Neural cell (in vitro differentiated cells): ENCODE measurements at regions not wholly inside any gene's neighbourhood (a gene's known extent, or its start where the extent isn't known, plus 50 kb on each side); places are given as distances from the start of the nearest gene placed in this dataset.

ENCODE experiments used
- H2AFZ ChIP-seq: fragments of 200-600, 300-800 bp; sonication (generic), shearing (Covaris generic); 2 replicates; pipeline ENCODE4 v1.6.0; 2014; ENCODE audit warnings: low read depth, mild to moderate bottlenecking, antibody characterized with exemption, low read length, moderate library complexity
- H3F3A ChIP-seq: fragments of 200-600 bp; shearing (Covaris generic); 2 replicates; pipeline ENCODE4 v1.6.1; 2016; ENCODE audit warnings: mild to moderate bottlenecking, moderate library complexity, mixed read lengths, antibody characterized with exemption, low read length; ENCODE audit not compliant: insufficient read depth, poor library complexity, severe bottlenecking
- H3K27ac ChIP-seq: fragments of 200-600, 300-800 bp; sonication (generic), shearing (Covaris generic); 2 replicates; pipeline ENCODE4 v1.5.1; 2014; ENCODE audit warnings: mild to moderate bottlenecking, low read length, moderate library complexity
- H3K27me3 ChIP-seq: fragments of 300-800, 200-600 bp; sonication (generic), shearing (Covaris generic); 2 replicates; pipeline ENCODE4 v1.6.0; 2014; ENCODE audit warnings: mild to moderate bottlenecking, low read depth, low read length, moderate library complexity; ENCODE audit not compliant: insufficient read depth
- H3K36me3 ChIP-seq: fragments of 300-800, 200-600 bp; sonication (generic), shearing (Covaris generic); 2 replicates; pipeline ENCODE4 v1.5.1; 2014; ENCODE audit warnings: mild to moderate bottlenecking, antibody characterized with exemption, low read length, moderate library complexity; ENCODE audit not compliant: insufficient read depth
- H3K4me2 ChIP-seq: fragments of 300-800, 200-600 bp; sonication (generic), shearing (Covaris generic); 2 replicates; pipeline ENCODE4 v1.6.0; 2014; ENCODE audit warnings: mild to moderate bottlenecking, low read length
- H3K4me3 ChIP-seq: fragments of 300-800, 200-600 bp; sonication (generic), shearing (Covaris generic); 2 replicates; pipeline ENCODE4 v1.5.1; 2014; ENCODE audit warnings: mild to moderate bottlenecking, low read length, moderate library complexity
- H3K79me2 ChIP-seq: fragments of 200-600 bp; shearing (Covaris generic); replicated peaks from 2 replicates; pipeline ENCODE4 v1.6.0; 2014; ENCODE audit warnings: mild to moderate bottlenecking, low read length, moderate library complexity; ENCODE audit not compliant: insufficient read depth
- H3K9ac ChIP-seq: fragments of 300-800, 200-600 bp; sonication (generic), shearing (Covaris generic); 2 replicates; pipeline ENCODE4 v1.6.1; 2016; ENCODE audit warnings: mild to moderate bottlenecking, low read length, mixed read lengths
- H3K9me2 ChIP-seq: fragments of 200-600 bp; shearing (Covaris generic); 2 replicates; pipeline ENCODE4 v1.6.1; 2016; ENCODE audit warnings: mild to moderate bottlenecking, low read length, mixed read lengths; ENCODE audit not compliant: insufficient read depth
- H3K9me3 ChIP-seq: fragments of 200-600, 300-800 bp; sonication (generic), shearing (Covaris generic); 2 replicates; pipeline ENCODE4 v1.6.1; 2016; ENCODE audit warnings: mild to moderate bottlenecking, mixed run types, low read length, moderate library complexity, mixed read lengths
- H4K20me1 ChIP-seq: fragments of 200-600 bp; shearing (Covaris generic); 2 replicates; pipeline ENCODE4 v1.6.1; 2016; ENCODE audit warnings: mild to moderate bottlenecking, mixed run types; ENCODE audit not compliant: insufficient read depth
- EP300 ChIP-seq: fragments of 450-650 bp; conservative IDR thresholded peaks from 2 replicates; pipeline ENCODE4 v1.6.1; 2014; ENCODE audit warnings: antibody characterized with exemption, mild to moderate bottlenecking, moderate library complexity; ENCODE audit not compliant: poor library complexity, severe bottlenecking
- EZH2 ChIP-seq: fragments of 200-600, 300-800 bp; shearing (Covaris generic), sonication (generic); IDR thresholded peaks from 2 replicates; pipeline ENCODE4 v1.6.1; 2014; ENCODE audit warnings: antibody characterized with exemption, low read length, borderline replicate concordance, mild to moderate bottlenecking; ENCODE audit not compliant: insufficient read depth, poor library complexity, severe bottlenecking
- MXI1 ChIP-seq: fragments of 450-650 bp; conservative IDR thresholded peaks from 2 replicates; pipeline ENCODE4 v1.6.1; 2014; ENCODE audit warnings: antibody characterized with exemption, mild to moderate bottlenecking; ENCODE audit not compliant: poor library complexity, severe bottlenecking
- POLR2AphosphoS5 ChIP-seq: IDR thresholded peaks from 2 replicates; pipeline ENCODE4 v1.6.1; 2012
- RAD21 ChIP-seq: fragments of 450-650 bp; conservative IDR thresholded peaks from 2 replicates; pipeline ENCODE4 v1.6.1; 2014; ENCODE audit warnings: antibody characterized with exemption, mild to moderate bottlenecking, moderate library complexity
- REST ChIP-seq: IDR thresholded peaks from 2 replicates; pipeline ENCODE4 v1.6.1; 2012; ENCODE audit warnings: borderline replicate concordance
- SMC3 ChIP-seq: fragments of 450-650 bp; conservative IDR thresholded peaks from 2 replicates; pipeline ENCODE4 v1.6.1; 2014; ENCODE audit warnings: antibody characterized with exemption, mild to moderate bottlenecking, moderate library complexity; ENCODE audit not compliant: poor library complexity
- TAF1 ChIP-seq: IDR thresholded peaks from 2 replicates; pipeline ENCODE4 v1.6.1; 2012; ENCODE audit warnings: low read depth
- TF ChIP-seq, protein P1 (sequence below): fragments of 450-650 bp; IDR thresholded peaks from 2 replicates; pipeline ENCODE4 v1.5.1; 2014; ENCODE audit warnings: antibody characterized with exemption, mild to moderate bottlenecking, moderate library complexity; ENCODE audit not compliant: poor library complexity, severe bottlenecking

DNA sequence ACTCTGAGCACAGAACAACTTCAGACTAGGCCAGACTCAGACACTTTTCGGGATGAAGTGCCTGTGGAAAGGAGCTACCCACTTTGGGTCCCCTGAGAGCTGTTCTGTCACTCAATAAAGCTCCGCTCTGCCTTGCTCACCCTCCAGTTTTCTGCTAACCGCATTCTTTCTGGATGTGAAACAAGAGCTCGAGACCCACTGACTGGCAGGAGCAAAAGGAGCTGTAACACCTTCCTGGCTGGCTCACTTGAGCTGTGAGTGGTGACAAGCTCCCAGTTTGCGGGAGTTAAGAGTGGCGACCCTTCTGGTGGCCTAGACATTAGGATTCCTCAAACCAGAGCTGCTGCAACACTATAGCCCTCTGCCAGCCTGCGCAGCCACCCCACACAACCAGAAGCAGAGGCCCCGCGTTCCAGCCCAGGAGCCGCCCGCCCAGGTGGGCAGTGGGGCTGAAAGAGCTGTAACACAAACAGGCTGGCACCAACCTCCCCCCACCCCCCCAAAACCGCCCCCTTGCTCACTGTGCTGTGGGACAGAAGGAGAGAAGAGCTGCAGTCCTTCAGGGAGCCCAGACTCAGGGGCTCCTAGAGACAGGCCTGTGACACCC lies 1178.1 kb upstream of the GBE1 start:
- no peaks in the 10 kb centered on the region for H3K36me3 ChIP-seq
- no peaks in the 10 kb centered on the region for H3K9me2 ChIP-seq
- no peaks in the 10 kb centered on the region for H3K79me2 ChIP-seq
- H3K4me2 ChIP-seq, result no peak overlapping the region
- no peak overlapping the region for H3K9ac ChIP-seq
- no peaks in the 10 kb centered on the region for H3K9me3 ChIP-seq
- no peak overlapping the region for H3K4me3 ChIP-seq
- H4K20me1 ChIP-seq, result no peaks in the 10 kb centered on the region
- H2AFZ ChIP-seq, result no peak overlapping the region
- TF ChIP-seq RAD21 (no peak), SMC3 (no peak), EZH2 (no peak), TAF1 (no peak), MXI1 (no peak), REST (no peak), EP300 (no peak), POLR2AphosphoS5 (no peak)
- TF ChIP-seq, protein P1, sequence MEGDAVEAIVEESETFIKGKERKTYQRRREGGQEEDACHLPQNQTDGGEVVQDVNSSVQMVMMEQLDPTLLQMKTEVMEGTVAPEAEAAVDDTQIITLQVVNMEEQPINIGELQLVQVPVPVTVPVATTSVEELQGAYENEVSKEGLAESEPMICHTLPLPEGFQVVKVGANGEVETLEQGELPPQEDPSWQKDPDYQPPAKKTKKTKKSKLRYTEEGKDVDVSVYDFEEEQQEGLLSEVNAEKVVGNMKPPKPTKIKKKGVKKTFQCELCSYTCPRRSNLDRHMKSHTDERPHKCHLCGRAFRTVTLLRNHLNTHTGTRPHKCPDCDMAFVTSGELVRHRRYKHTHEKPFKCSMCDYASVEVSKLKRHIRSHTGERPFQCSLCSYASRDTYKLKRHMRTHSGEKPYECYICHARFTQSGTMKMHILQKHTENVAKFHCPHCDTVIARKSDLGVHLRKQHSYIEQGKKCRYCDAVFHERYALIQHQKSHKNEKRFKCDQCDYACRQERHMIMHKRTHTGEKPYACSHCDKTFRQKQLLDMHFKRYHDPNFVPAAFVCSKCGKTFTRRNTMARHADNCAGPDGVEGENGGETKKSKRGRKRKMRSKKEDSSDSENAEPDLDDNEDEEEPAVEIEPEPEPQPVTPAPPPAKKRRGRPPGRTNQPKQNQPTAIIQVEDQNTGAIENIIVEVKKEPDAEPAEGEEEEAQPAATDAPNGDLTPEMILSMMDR, result no peak
- no peaks in the 10 kb centered on the region for H3K27me3 ChIP-seq
- no peak overlapping the region for H3K27ac ChIP-seq
- no peaks in the 10 kb centered on the region for H3F3A ChIP-seq

GRCh38 chr3:82938821-82939328 lies 1177.4 kb upstream of the GBE1 start:
- H3K27me3 ChIP-seq, result no peaks in the 10 kb centered on the region
- no peak for TF ChIP-seq RAD21
- TF ChIP-seq, protein P1, result no peak
- TF ChIP-seq MXI1, result no peak
- no peak for TF ChIP-seq EP300
- TF ChIP-seq TAF1, result no peak
- no peak for TF ChIP-seq EZH2
- no peak for TF ChIP-seq POLR2AphosphoS5
- TF ChIP-seq SMC3, result no peak
- no peak for TF ChIP-seq REST

More at GRCh38 chr3:82938821-82939328, 1177.4 kb upstream of the GBE1 start:
- no peak overlapping the region for H3K9ac ChIP-seq
- no peak overlapping the region for H3K4me3 ChIP-seq
- no peaks in the 10 kb centered on the region for H3F3A ChIP-seq
- H3K27ac ChIP-seq, result no peak overlapping the region
- no peaks in the 10 kb centered on the region for H4K20me1 ChIP-seq
- H3K79me2 ChIP-seq, result no peaks in the 10 kb centered on the region
- no peaks in the 10 kb centered on the region for H3K36me3 ChIP-seq
- H2AFZ ChIP-seq, result no peak overlapping the region
- no peaks in the 10 kb centered on the region for H3K9me3 ChIP-seq
- H3K4me2 ChIP-seq, result no peak overlapping the region
- H3K9me2 ChIP-seq, result no peaks in the 10 kb centered on the region
